ENCODE measurements at regions not wholly inside any gene's neighbourhood (a gene's known extent, or its start where the extent isn't known, plus 50 kb on each side); places are given as distances from the start of the nearest gene placed in this dataset.

DNA sequence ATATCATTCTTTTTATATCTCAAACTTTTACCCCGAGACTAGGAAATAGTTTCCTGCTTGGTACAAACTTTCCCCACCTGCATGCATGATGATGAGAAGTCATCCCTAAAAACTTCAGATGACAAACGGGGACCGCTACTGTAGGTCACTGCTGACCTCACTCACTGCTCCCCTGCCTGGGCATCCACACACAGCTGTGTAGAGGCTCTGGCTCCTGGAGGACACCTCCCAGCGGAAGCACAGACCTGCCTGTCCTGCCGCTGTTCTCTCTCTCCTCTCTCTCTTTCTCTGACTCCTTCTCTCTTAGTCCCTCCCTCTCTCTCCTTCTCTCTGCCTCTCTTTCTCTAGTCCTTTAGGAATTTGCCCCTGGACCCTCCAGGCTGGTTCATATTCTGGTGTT is 202.9 kb upstream of the PITRM1 start:
- TF ChIP-seq EZH2 (IDR thresholded peaks at IDR 0.05) = no peak
- TF ChIP-seq POLR2AphosphoS5 (IDR thresholded peaks at IDR 0.05; ENCODE audit: borderline replicate concordance, low read depth, low read length) = no peak
